ENCODE measurements at regions not wholly inside any gene's neighbourhood (a gene's known extent, or its start where the extent isn't known, plus 50 kb on each side); places are given as distances from the start of the nearest gene placed in this dataset.

- peak; percentile 71 for DNase-seq
These were observed 595.6 kb downstream of the CAAP1 start for GRCh38 chr9:26296910-26297572.

DNA sequence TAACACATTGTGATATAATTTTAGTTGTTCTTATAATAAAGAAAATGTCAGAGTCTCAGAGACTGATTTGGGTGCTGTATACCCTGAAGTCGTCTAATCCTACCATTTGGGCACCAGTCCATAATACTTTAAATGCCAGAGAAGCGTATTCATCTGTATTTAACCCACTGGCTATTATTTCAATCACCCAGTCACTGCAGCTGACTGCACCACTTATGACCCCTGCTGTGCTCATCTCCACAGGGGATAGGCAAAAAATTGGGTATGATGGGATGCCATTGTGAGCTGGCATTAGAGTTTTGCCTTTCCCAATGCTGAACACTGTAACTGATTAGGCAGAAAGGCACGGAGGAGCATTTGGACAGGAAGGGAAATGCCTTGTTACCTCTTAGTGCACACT lies 599.7 kb downstream of the CAAP1 start:
- peak; percentile 88 for DNase-seq

DNA sequence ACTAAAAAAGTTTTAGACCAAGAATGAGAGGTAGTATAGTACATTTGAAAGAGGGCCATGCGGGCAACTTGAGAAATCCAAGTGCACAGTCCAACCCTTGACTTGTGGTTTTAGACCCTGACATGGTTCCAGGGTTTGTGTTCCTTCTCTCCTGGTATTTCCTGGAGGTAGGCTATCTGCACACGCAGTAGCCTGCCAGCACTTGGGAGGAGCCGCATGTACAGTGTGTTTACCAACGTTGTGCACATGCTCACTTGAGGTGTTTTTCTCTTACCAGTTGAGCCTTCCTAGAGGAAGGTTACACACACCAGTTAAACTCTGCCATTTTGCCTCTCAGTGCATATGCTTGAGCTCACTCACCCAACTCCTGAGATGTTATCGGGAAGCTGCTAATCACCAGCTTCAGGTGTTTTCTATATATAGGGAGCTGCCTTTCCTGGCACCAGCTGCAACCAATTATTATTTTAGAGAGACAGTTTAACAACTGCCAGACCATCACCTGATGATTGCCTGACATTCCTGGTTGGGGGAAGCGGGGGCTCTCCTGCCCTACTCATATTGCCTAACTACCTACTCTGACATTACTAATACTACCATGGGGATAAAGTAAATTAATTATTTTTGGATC lies 593.4 kb upstream of the TUSC1 start:
- no peak for DNase-seq

GRCh38 chr9:26266146-26266793 lies 588.0 kb upstream of the TUSC1 start:
- no peak for DNase-seq

- DNase-seq: peak; percentile 94
These were observed 586.7 kb upstream of the TUSC1 start for GRCh38 chr9:26264709-26265601.

DNA sequence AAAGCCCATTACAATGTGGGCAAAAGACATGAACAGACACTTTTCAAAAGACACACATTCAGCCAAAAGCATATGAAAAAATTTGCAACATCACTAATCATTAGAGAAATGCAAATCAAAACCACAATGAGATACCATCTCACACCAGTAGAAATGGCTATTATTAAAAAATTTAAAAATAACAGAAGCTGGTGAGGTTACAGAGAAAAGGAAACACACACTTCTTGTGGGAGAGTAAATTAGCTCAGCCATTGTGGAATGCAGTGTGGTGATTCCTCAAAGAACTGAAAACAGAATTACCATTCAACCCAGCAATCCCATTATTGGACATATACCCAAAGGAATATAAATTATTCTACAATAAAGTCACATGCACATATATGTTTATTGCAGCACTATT lies 585.2 kb upstream of the TUSC1 start:
- no peak for DNase-seq

DNA sequence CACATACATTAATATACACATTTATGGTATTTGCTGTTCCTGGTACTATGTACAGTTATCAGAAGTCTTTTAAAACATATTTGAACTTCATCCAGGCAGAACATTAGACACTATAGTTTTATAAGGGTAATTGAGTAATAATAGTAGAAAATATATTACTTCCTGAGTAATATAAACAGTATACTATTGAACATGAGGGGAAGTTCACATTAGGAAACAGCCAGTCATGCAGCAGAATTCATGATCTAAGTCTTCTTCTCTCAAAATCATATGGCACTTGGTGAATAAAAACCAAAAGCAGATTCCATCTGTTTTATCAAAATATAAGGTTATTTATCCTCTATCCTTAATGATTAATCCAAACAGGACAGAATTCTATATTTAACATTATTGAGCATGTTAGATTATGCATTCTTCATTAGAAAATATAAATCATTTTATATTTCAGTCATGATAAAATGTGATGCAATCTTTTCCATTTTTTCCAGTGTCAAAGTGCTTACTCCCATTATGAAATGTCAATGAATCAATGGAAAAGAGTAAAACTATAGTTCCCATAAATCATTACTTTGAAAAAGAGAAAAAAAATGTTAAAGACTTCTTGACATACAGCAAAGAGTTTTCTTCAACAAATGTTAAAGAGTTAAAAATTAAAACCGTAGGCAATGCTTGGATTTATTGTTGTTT lies 584.3 kb upstream of the TUSC1 start:
- DNase-seq: no peak

GRCh38 chr9:26261503-26262330 lies 583.5 kb upstream of the TUSC1 start:
- peak; percentile 85 for DNase-seq

- DNase-seq: peak; percentile 83
These were observed 582.0 kb upstream of the TUSC1 start for GRCh38 chr9:26260238-26260637.

- DNase-seq: no peak
These were observed 569.6 kb upstream of the TUSC1 start for GRCh38 chr9:26247861-26248260.

DNA sequence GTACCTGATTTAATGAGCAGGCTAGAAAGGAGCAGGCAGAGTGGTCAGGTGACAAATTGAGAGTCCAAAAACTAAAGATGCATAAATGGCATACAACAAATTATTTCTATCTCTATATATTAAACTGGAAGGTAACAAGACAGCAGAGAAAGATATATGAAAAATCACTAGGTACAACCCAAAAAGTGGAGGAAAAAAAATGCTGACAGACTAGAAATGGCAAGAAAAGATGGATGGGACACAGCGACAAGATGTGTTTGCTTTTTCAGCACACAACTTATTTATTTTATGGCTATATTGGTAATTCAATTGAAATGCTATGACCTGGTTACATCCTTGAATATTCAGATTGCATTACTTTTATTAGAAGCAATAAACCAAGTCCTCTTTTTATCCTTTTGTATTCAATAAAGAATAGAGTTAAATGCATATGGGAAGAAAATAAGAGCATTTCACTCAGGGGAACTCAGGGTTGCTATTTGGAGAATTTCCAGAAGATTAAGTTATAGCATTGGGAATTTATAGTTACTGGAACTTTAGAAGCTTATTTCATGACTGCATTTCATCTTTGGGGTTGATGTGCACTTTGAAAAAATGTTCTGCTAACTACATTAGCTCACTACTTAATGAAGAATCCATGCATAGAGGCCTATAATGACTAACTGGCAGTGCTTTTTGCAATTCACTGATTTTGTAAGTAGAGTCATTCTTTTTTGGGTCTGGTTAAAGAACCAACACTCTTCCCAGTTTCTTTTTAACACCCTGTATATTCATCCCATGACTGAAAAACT lies 566.6 kb upstream of the TUSC1 start:
- no peak for DNase-seq

DNA sequence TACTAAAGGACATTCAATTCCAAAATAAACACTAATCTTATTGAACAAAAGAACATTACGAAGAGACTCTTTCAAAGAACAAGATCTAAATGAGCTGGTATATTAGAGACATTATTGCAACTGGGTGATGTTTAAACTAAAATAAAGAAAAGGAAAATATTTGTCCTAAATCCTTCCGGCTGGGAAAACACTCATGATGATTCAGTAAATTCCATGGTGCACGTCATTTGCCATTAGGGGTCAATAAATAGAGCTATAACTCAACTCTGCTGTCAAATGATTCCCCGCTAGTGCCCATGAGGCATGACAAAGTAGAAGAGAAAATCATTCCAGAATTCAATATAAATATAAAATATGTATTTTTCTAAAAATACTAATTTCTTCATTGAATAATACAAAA lies 565.5 kb upstream of the TUSC1 start:
- peak; percentile 69 for DNase-seq

- DNase-seq: peak; percentile 1
These were observed 564.9 kb upstream of the TUSC1 start for GRCh38 chr9:26243029-26243697.

DNA sequence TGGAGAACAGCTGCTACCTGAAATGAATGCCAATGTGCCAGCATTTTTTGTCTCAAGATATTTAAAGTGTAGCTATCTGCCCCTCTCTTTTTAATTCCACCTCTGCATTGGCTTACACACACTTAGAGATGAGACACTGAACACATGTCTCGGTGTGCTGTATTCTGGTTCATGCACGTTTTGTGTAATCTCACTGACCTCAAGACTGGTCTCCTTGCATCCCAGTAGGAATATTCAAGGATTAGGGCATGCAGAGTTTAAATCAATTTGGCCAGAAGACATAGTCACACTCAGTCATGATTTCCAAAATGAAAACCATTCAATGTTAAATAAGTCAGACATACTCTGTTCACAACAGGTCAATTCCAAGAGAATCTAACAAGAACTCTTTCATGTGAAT lies 561.8 kb upstream of the TUSC1 start:
- DNase-seq: no peak

GRCh38 chr9:26237256-26237655 lies 559.0 kb upstream of the TUSC1 start:
- DNase-seq: no peak

- peak; percentile 29 for DNase-seq
These were observed 556.6 kb upstream of the TUSC1 start for GRCh38 chr9:26234865-26235264.

DNA sequence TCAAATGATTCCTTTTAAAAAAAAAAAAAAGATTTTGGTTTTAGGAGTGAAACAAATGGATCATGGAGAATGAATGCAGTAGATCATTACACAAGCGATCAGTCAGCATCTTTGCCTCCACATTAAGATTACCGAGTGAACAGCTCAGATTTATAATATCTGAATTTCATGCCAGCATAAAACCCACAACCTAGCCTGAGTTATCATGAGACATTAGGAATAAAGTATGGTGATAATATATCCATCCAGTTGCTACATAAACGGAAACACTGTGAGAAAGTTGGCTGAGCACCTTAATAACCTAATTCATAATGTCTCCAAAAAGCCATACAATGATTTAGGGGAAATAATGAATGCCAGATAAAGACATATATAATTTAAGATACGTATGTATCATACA lies 553.1 kb upstream of the TUSC1 start:
- DNase-seq: no peak

- no peak for DNase-seq
These were observed 551.2 kb upstream of the TUSC1 start for GRCh38 chr9:26229324-26230054.

DNA sequence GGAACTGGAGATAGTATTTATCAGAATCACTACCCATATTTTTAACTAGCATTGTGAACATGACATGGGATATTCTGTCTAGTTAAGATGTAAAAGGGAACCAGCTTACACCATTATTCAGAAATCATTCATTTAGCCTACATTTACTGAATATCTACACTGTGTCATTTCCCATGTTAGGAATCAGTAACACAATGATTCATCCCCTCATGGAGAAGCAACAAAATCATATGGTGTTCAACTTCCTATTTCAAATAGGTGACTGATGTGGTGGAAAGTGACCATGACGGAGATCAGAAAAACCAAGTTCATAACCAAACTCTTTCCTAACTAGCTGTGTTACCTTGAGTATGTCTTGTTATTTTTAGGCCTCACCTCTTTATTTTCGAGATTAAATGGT lies 550.0 kb upstream of the TUSC1 start:
- DNase-seq: no peak

- DNase-seq: no peak
These were observed 543.0 kb upstream of the TUSC1 start for GRCh38 chr9:26221290-26221689.
